GM12865 (cell line): ENCODE measurements at regions not wholly inside any gene's neighbourhood (a gene's known extent, or its start where the extent isn't known, plus 50 kb on each side); places are given as distances from the start of the nearest gene placed in this dataset.
"Not testable (repeated sequence)": the region's sequence is repeated elsewhere in the genome, so short reads cannot be mapped to it uniquely, and the experiment has no call there.

Source experiments
- DNase-seq: peaks from one replicate; pipeline ENCODE4 v3.0.0; 2010; ENCODE audit warnings: low read depth
- H3K4me3 ChIP-seq: 2 replicates; pipeline ENCODE4 v1.5.1; 2011; ENCODE audit warnings: mild to moderate bottlenecking, low read depth, low read length, control low read depth
- CTCF ChIP-seq: IDR thresholded peaks from 2 replicates; pipeline ENCODE4 v1.5.1; 2011; ENCODE audit warnings: low read length, control low read depth, low read depth, inconsistent platforms; ENCODE audit not compliant: insufficient read depth; ENCODE audit errors: missing control alignments

- no peak for TF ChIP-seq CTCF
- no peak for DNase-seq
Measured at GRCh38 chr12:131327521-131328488, 374.1 kb downstream of the ADGRD1 start.

DNA sequence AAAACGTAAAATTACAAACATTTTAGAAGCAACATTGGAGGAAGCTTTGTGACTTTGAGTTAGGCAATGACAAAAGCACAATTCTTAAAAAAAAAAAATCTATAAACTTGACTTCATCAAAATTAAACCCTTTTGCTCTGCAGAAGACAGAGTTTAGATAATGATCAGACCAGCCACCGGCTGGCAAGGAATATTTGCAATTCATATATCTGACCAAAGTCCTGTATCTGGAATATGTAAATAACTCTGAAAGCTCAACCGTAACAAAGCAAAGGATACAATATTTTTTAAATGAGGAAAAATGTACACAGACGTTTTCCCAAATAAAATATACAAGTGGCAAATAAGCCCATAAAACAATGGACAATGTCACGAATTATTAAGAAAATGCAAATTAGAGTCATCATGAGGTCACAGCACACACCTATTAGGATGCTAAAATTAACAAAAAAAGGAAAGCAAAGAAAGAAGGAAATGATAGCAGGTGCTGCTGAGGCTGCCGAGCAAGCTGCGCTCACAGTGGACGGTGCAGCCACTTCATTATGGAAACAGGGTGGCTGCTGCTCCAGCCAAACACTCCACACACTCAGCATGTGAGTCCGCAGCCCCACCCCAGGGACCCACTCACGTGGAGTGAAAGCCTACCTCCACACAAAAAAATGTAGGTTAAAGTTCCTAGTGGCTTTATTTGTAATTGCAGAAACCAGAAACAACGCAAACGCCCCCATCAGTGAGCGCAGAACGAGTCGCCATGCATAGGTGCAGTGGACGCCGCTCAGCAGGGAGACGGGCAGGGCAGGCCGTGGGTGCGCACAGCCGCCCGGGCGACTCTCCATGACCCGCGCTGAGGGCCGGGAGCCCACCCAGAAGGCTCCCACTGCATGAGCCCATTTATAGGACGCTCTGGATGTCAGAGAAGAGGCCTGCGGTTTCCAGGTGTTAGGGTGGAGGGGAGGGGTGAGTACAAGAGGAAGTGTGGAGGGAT, 375.4 kb downstream of the ADGRD1 start:
- H3K4me3 ChIP-seq, DNase-seq: not testable (repeated sequence)

More at GRCh38 chr12:131327521-131328488, 374.1 kb downstream of the ADGRD1 start:
- H3K4me3 ChIP-seq = no peak overlapping the region

- no peak for TF ChIP-seq CTCF
- H3K4me3 ChIP-seq = no peak overlapping the region
- DNase-seq = no peak
Measured at GRCh38 chr12:131330106-131330815, 376.6 kb downstream of the ADGRD1 start.

GRCh38 chr12:131331148-131331750, 377.5 kb downstream of the ADGRD1 start:
- no peak for TF ChIP-seq CTCF
- DNase-seq = no peak

DNA sequence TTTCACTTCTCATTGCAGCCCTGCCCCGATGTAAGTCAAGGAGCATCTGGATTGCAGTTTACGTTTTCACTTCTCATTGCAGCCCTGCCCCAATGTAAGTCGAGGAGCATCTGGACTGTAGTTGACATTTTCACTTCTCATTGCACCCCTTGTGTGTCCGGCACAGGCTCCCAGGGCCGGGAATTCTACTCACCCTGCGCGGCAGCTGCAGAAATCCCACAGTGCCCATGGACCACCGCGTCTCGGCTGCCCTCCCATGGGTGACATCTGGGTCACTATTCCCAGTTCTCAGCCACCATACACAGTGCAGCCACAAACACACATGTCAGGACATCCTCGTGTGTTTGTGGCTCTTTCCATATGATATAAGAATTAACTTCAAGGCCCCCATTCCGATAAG, 378.5 kb downstream of the ADGRD1 start:
- TF ChIP-seq CTCF = no peak
- no peak overlapping the region for H3K4me3 ChIP-seq
- no peak for DNase-seq

More at GRCh38 chr12:131331148-131331750, 377.5 kb downstream of the ADGRD1 start:
- H3K4me3 ChIP-seq = no peak overlapping the region

- DNase-seq = no peak
- H3K4me3 ChIP-seq = no peak overlapping the region
- no peak for TF ChIP-seq CTCF
Measured at GRCh38 chr12:131333136-131333535, 377.8 kb upstream of the SFSWAP start.
